Skeletal muscle tissue (tissue), 3 donors: ENCODE measurements at regions not wholly inside any gene's neighbourhood (a gene's known extent, or its start where the extent isn't known, plus 50 kb on each side); places are given as distances from the start of the nearest gene placed in this dataset.

Source experiments
- H3K27ac ChIP-seq: one replicate; pipeline ENCODE4 v1.7.0; 2013; ENCODE audit warnings: mild to moderate bottlenecking, low read depth, low read length, inconsistent platforms
- H3K27me3 ChIP-seq, 3 donors: one replicate each; pipeline ENCODE4 v1.7.0; 2013; ENCODE audit warnings: low read length in 3 of 3; ENCODE audit not compliant: control insufficient read depth in 3 of 3, insufficient read depth in 3 of 3
- H3K36me3 ChIP-seq, 3 donors: one replicate each; pipeline ENCODE4 v1.7.0; 2013; ENCODE audit warnings: low read length in 3 of 3; ENCODE audit not compliant: control insufficient read depth in 3 of 3, insufficient read depth in 3 of 3
- H3K4me1 ChIP-seq, 3 donors: one replicate each; pipeline ENCODE4 v1.7.0; 2013; ENCODE audit warnings: low read length in 3 of 3, mild to moderate bottlenecking in 3 of 3; ENCODE audit not compliant: control insufficient read depth in 3 of 3, insufficient read depth in 3 of 3
- H3K4me3 ChIP-seq, 3 donors: one replicate each; pipeline ENCODE4 v1.7.0; 2013; ENCODE audit warnings: low read length in 3 of 3
- H3K9ac ChIP-seq, 3 donors: one replicate each; pipeline ENCODE4 v1.7.0; 2013; ENCODE audit warnings: low read length in 3 of 3, mild to moderate bottlenecking in 3 of 3, moderate library complexity in 2 of 3, low read depth in 1 of 3
- H3K9me3 ChIP-seq, 3 donors: one replicate each; pipeline ENCODE4 v1.7.0; 2013; ENCODE audit warnings: low read length in 3 of 3; ENCODE audit not compliant: control insufficient read depth in 3 of 3
- donor health status: Osteomylitis.

- H3K27ac ChIP-seq, result no peak overlapping the region
- no peak overlapping the region for H3K4me3 ChIP-seq
- H3K4me1 ChIP-seq, result no peaks in the 10 kb centered on the region
- peaks cover 0 to 4% (median 0%) of the 10 kb centered on the region in 3 donors for H3K27me3 ChIP-seq
- no peaks in the 10 kb centered on the region for H3K9me3 ChIP-seq
- H3K36me3 ChIP-seq, result no peaks in the 10 kb centered on the region
- H3K9ac ChIP-seq, result no peak overlapping the region
Measured at GRCh38 chr15:29936353-29937049, 114.2 kb upstream of the TJP1 start.

- H3K27ac ChIP-seq, result no peak overlapping the region
- H3K4me1 ChIP-seq, result no peaks in the 10 kb centered on the region
- H3K9ac ChIP-seq, result no peak overlapping the region
- H3K27me3 ChIP-seq, result peaks cover 0 to 4% (median 0%) of the 10 kb centered on the region in 3 donors
- no peaks in the 10 kb centered on the region for H3K36me3 ChIP-seq
- no peaks in the 10 kb centered on the region for H3K9me3 ChIP-seq
- no peak overlapping the region for H3K4me3 ChIP-seq
Measured at GRCh38 chr15:29935296-29936004, 113.2 kb upstream of the TJP1 start.

GRCh38 chr15:29934251-29934650 lies 112.0 kb upstream of the TJP1 start:
- H3K9ac ChIP-seq, result no peak overlapping the region
- H3K9me3 ChIP-seq, result no peaks in the 10 kb centered on the region
- peaks cover 0 to 4% (median 0%) of the 10 kb centered on the region in 3 donors for H3K27me3 ChIP-seq
- no peaks in the 10 kb centered on the region for H3K4me1 ChIP-seq
- H3K27ac ChIP-seq, result no peak overlapping the region
- H3K36me3 ChIP-seq, result no peaks in the 10 kb centered on the region
- H3K4me3 ChIP-seq, result no peak overlapping the region

GRCh38 chr15:29933042-29933803 lies 111.0 kb upstream of the TJP1 start:
- no peaks in the 10 kb centered on the region for H3K36me3 ChIP-seq
- no peaks in the 10 kb centered on the region for H3K9me3 ChIP-seq
- no peak overlapping the region for H3K27ac ChIP-seq
- peaks cover 0 to 4% (median 0%) of the 10 kb centered on the region in 3 donors for H3K27me3 ChIP-seq
- H3K9ac ChIP-seq, result no peak overlapping the region
- no peaks in the 10 kb centered on the region for H3K4me1 ChIP-seq
- no peak overlapping the region for H3K4me3 ChIP-seq

GRCh38 chr15:29926083-29926388 lies 103.8 kb upstream of the TJP1 start:
- H3K27me3 ChIP-seq, result peaks cover 0 to 3% (median 0%) of the 10 kb centered on the region in 3 donors
- no peak overlapping the region for H3K27ac ChIP-seq
- H3K9ac ChIP-seq, result no peak overlapping the region
- no peaks in the 10 kb centered on the region for H3K36me3 ChIP-seq
- H3K4me3 ChIP-seq, result no peak overlapping the region
- peaks cover 0 to 4% (median 3%) of the 10 kb centered on the region in 3 donors for H3K4me1 ChIP-seq
- H3K9me3 ChIP-seq, result no peaks in the 10 kb centered on the region

GRCh38 chr15:29925227-29926082 lies 103.2 kb upstream of the TJP1 start:
- H3K4me3 ChIP-seq, result no peak overlapping the region
- no peaks in the 10 kb centered on the region for H3K9me3 ChIP-seq
- no peaks in the 10 kb centered on the region for H3K36me3 ChIP-seq
- no peak overlapping the region for H3K9ac ChIP-seq
- peaks cover 0 to 3% (median 3%) of the 10 kb centered on the region in 3 donors for H3K27me3 ChIP-seq
- H3K27ac ChIP-seq, result no peak overlapping the region
- peaks cover 0 to 4% (median 3%) of the 10 kb centered on the region in 3 donors for H3K4me1 ChIP-seq

GRCh38 chr15:29924750-29925149 lies 102.5 kb upstream of the TJP1 start:
- no peak overlapping the region for H3K27ac ChIP-seq
- H3K4me3 ChIP-seq, result no peak overlapping the region
- no peak overlapping the region for H3K9ac ChIP-seq
- H3K27me3 ChIP-seq, result peaks cover 0 to 4% (median 3%) of the 10 kb centered on the region in 3 donors
- no peaks in the 10 kb centered on the region for H3K9me3 ChIP-seq
- H3K4me1 ChIP-seq, result peaks cover 0 to 4% (median 3%) of the 10 kb centered on the region in 3 donors
- H3K36me3 ChIP-seq, result no peaks in the 10 kb centered on the region

- no peak overlapping the region for H3K9ac ChIP-seq
- H3K27ac ChIP-seq, result no peak overlapping the region
- H3K4me1 ChIP-seq, result peaks cover 0 to 4% (median 3%) of the 10 kb centered on the region in 3 donors
- H3K27me3 ChIP-seq, result peaks cover 0 to 4% (median 3%) of the 10 kb centered on the region in 3 donors
- no peaks in the 10 kb centered on the region for H3K36me3 ChIP-seq
- H3K9me3 ChIP-seq, result no peaks in the 10 kb centered on the region
- no peak overlapping the region for H3K4me3 ChIP-seq
Measured at GRCh38 chr15:29922191-29922590, 99.9 kb upstream of the TJP1 start.

- Histone ChIP-seq H3K9me3 (no peaks in the 10 kb centered on the region), H3K27ac (no peak overlapping the region), H3K9ac (no peak overlapping the region), H3K4me1 (peaks cover 0 to 4% (median 3%) of the 10 kb centered on the region in 3 donors), H3K27me3 (peaks cover 0 to 4% (median 3%) of the 10 kb centered on the region in 3 donors), H3K4me3 (no peak overlapping the region), H3K36me3 (no peaks in the 10 kb centered on the region)
Measured at GRCh38 chr15:29921130-29921601, 98.9 kb upstream of the TJP1 start.
